HEK293T (cell line): ENCODE measurements at regions not wholly inside any gene's neighbourhood (a gene's known extent, or its start where the extent isn't known, plus 50 kb on each side); places are given as distances from the start of the nearest gene placed in this dataset.

Source experiments
- CTCF ChIA-PET: fragments of 350-600 bp; formaldehyde crosslinking; extraction: SDS; loops from one replicate; lab custom pipeline; 2021; ENCODE audit warnings: antibody characterized with exemption, inconsistent platforms; lab: Yijun Ruan, JAX
- POLR2A ChIA-PET: fragments of 350-600 bp; formaldehyde crosslinking; extraction: SDS; loops from one replicate; lab custom pipeline; 2020; ENCODE audit warnings: antibody characterized with exemption, inconsistent platforms; lab: Yijun Ruan, JAX
- DNase-seq: peaks from one replicate; pipeline ENCODE4 v3.0.0; 2012; ENCODE audit warnings: mixed read lengths; ENCODE audit errors: extremely low spot score
- ARNT ChIP-seq: fragments of 450-650 bp; IDR thresholded peaks from 2 replicates; pipeline ENCODE4 v1.6.1; 2017; ENCODE audit warnings: mild to moderate bottlenecking
- BHLHE40 ChIP-seq: fragments of 450-650 bp; IDR thresholded peaks from 2 replicates; pipeline ENCODE4 v1.6.1; 2016; ENCODE audit warnings: mild to moderate bottlenecking, moderate library complexity, borderline replicate concordance
- CTBP1 ChIP-seq: fragments of 450-650 bp; IDR thresholded peaks from 2 replicates; pipeline ENCODE4 v1.6.1; 2016; ENCODE audit warnings: borderline replicate concordance
- ELF4 ChIP-seq: fragments of 450-650 bp; IDR thresholded peaks from 2 replicates; pipeline ENCODE4 v1.6.1; 2017; ENCODE audit warnings: antibody characterized with exemption
- FOXA1 ChIP-seq: fragments of 450-650 bp; IDR thresholded peaks from 2 replicates; pipeline ENCODE4 v1.6.1; 2016; ENCODE audit warnings: mild to moderate bottlenecking
- FOXK2 ChIP-seq: fragments of 450-650 bp; IDR thresholded peaks from 2 replicates; pipeline ENCODE4 v1.6.1; 2016; ENCODE audit warnings: mild to moderate bottlenecking
- FOXM1 ChIP-seq: fragments of 450-650 bp; IDR thresholded peaks from 2 replicates; pipeline ENCODE4 v1.6.1; 2017; ENCODE audit warnings: mild to moderate bottlenecking, borderline replicate concordance
- HDGF ChIP-seq: fragments of 450-650 bp; IDR thresholded peaks from 2 replicates; pipeline ENCODE4 v1.6.1; 2017; ENCODE audit warnings: antibody characterized with exemption, borderline replicate concordance
- L3MBTL2 ChIP-seq: fragments of 450-650 bp; conservative IDR thresholded peaks from 2 replicates; pipeline ENCODE4 v1.6.1; 2016; ENCODE audit warnings: mild to moderate bottlenecking
- LEF1 ChIP-seq: fragments of 450-650 bp; IDR thresholded peaks from 2 replicates; pipeline ENCODE4 v1.6.1; 2017; ENCODE audit warnings: mild to moderate bottlenecking, borderline replicate concordance
- NFRKB ChIP-seq: fragments of 450-650 bp; IDR thresholded peaks from 2 replicates; pipeline ENCODE4 v1.6.1; 2016; ENCODE audit warnings: mild to moderate bottlenecking, moderate library complexity
- SP1 ChIP-seq: fragments of 450-650 bp; IDR thresholded peaks from 2 replicates; pipeline ENCODE4 v1.6.1; 2017
- SUZ12 ChIP-seq: fragments of 450-650 bp; IDR thresholded peaks from 2 replicates; pipeline ENCODE4 v1.6.1; 2016; ENCODE audit warnings: mild to moderate bottlenecking
- TARDBP ChIP-seq: fragments of 450-650 bp; IDR thresholded peaks from 2 replicates; pipeline ENCODE4 v1.6.1; 2016
- ZNF384 ChIP-seq: fragments of 450-650 bp; IDR thresholded peaks from 2 replicates; pipeline ENCODE4 v1.6.1; 2016
- TF ChIP-seq, protein P1 (sequence below): fragments of 450-650 bp; IDR thresholded peaks from 2 replicates; pipeline ENCODE4 v1.6.1; 2016

DNA sequence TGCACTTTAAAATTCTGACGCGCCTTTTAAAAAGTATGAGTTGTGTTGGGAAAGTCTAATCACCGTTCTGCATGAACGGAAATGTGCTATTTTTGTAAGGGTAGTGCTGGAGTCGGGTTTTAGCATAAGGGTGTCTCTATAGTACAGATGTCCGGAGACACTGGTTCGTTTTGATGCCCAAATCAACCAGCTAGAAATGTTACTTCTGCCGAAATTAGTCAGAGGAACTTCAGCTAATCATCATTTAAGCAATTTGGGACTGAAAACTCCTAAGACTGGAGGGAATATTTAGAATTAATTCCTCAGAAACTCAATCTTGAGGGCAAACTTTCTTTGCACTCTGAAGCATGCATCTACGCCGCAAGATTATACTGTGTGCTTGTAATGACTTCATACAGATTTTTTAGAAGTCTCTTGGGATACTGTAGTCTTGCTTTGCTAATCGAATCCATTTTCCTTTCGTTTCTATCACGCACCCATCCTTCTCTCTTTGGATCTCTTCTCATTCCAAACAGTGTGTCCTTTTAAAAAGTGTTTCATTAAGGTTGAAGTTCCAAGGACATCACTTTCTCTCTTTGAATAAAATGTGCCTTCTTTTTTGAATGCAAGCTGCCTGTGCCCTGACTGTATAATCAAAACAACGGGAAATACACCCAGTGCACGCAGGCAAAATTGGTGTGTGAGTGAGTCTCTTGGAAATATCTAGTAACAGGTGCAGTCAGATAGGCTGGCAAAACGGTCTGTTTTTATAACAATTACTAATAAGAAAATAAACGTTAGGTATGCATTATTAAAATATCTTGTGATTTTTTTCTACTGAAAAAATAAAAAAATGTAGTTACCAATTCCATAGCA is 270.9 kb upstream of the TCF4 start:
- POLR2A ChIA-PET, result no interaction called here
- TF ChIP-seq FOXA1, result no peak
- TF ChIP-seq, protein P1, sequence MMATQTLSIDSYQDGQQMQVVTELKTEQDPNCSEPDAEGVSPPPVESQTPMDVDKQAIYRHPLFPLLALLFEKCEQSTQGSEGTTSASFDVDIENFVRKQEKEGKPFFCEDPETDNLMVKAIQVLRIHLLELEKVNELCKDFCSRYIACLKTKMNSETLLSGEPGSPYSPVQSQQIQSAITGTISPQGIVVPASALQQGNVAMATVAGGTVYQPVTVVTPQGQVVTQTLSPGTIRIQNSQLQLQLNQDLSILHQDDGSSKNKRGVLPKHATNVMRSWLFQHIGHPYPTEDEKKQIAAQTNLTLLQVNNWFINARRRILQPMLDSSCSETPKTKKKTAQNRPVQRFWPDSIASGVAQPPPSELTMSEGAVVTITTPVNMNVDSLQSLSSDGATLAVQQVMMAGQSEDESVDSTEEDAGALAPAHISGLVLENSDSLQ, result no peak
- no peak for TF ChIP-seq FOXM1
- no peak for TF ChIP-seq TARDBP
- no peak for TF ChIP-seq ARNT
- no peak for TF ChIP-seq LEF1
- TF ChIP-seq BHLHE40, result no peak
- TF ChIP-seq FOXK2, result no peak
- no peak for TF ChIP-seq SP1
- no peak for TF ChIP-seq NFRKB
- TF ChIP-seq ZNF384, result no peak
- TF ChIP-seq ELF4, result no peak
- TF ChIP-seq CTBP1, result no peak
- no peak for TF ChIP-seq HDGF
- TF ChIP-seq SUZ12, result no peak
- no peak for TF ChIP-seq L3MBTL2
- CTCF ChIA-PET, result interaction anchor here (0.6 to 0.7 kb wide), 2 partner anchors 444 to 625 kb away, joined by 3 read pairs; no protein-coding TSS in a partner anchor
- DNase-seq, result no peak

GRCh38 chr18:55857956-55858355 is 270.0 kb upstream of the TCF4 start:
- TF ChIP-seq FOXM1, result no peak
- no peak for TF ChIP-seq BHLHE40
- no peak for TF ChIP-seq LEF1
- no peak for DNase-seq
- ChIA-PET POLR2A (no interaction called here), CTCF (no interaction called here)

DNA sequence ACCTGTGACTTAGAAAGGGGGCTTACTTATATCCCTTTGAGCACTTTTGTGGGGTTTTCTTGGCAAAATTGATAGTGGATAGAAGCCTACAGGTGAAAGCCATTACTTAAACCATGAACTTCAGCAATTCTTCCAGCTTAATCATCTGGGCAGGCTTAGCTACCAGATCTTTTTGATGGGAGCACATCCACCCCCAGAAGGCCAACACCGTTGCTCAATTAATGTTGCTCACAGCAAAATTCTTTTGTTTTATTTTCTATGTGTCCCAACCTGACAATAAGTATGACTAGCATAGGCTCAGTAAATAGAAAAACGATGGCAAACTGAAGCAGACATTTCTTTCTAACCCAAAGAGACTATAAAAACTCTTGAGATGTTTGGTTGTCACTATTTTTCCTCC is 269.4 kb upstream of the TCF4 start:
- ChIA-PET POLR2A (no interaction called here), CTCF (no interaction called here)

DNA sequence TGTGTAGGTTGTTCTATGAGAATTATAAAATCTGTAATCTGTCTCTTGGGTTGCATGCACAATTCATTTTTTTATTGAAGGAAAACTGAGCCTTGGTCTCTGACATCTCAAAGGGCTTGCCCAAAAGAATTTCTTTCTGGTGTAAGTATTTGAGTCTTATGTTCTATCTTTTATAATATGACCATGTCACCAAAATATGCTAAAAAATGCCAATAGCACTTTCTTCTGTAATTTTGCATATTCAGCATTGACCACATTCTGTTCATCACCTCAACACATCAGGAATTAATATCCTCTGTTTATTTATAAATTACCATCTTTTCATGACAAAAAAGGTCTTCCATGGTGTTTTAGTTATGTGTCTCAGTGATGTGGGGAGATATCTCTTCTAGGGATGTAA is 268.7 kb upstream of the TCF4 start:
- no peak for TF ChIP-seq SUZ12
- no peak for TF ChIP-seq TARDBP
- TF ChIP-seq ELF4, result no peak
- ChIA-PET POLR2A (no interaction called here), CTCF (no interaction called here)
- no peak for DNase-seq

More for the DNA sequence above, 269.4 kb upstream of the TCF4 start:
- TF ChIP-seq ZNF384 (no peak), FOXK2 (no peak), ELF4 (no peak), FOXA1 (no peak), TARDBP (no peak), SUZ12 (no peak), ARNT (no peak), L3MBTL2 (no peak), NFRKB (no peak), BHLHE40 (no peak), HDGF (no peak), SP1 (no peak), LEF1 (no peak), CTBP1 (no peak), FOXM1 (no peak)
- TF ChIP-seq, protein P1, result no peak
- DNase-seq, result no peak

DNA sequence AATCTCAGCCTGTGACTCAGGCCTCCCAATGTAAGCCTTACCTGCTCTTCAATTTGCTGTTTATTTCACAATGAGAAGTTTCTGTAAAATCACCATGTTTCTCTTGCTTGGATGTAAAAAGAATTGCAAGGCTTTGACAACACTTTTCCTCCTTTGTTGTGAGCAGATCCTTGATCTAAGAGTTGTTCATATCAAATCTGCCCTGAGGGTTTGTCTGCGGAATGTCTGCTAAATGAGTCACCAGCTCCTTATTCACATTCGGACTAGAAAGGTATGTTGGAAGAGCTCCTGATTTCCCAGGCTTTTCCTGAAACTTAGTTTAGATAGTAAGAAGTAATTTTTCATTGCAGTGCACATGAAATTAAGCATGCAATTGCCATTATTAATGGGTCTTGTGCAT is 268.2 kb upstream of the TCF4 start:
- ChIA-PET CTCF (interaction anchor here (0.7 kb wide), 1 partner anchor 1929 kb away, joined by 3 read pairs; no protein-coding TSS in a partner anchor), POLR2A (no interaction called here)
- no peak for DNase-seq
- TF ChIP-seq FOXA1 (no peak), FOXK2 (no peak), ELF4 (no peak), CTBP1 (no peak), SUZ12 (no peak), FOXM1 (no peak), NFRKB (no peak), TARDBP (no peak), BHLHE40 (no peak), ARNT (no peak), L3MBTL2 (no peak), ZNF384 (no peak), LEF1 (no peak)
- TF ChIP-seq, protein P1, result no peak

DNA sequence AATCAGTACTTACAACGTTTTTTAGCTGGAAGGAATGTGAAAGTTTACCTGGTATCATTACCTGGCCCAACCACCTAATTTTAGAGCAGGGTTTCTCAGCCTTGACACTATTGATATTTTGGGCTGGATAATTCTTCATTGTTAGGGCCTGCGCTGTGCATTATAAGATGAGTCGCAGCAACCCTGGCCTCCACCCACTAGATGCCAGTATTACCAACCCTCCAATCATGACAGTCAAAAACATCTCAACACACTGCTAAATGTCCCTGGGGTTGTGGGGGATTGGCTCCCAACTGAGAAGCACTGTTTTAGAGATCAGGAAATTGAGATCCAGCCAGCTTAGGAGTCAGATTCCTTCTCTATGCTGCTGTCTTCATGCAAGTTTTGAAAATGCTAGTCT is 265.3 kb upstream of the TCF4 start:
- DNase-seq, result no peak
- CTCF ChIA-PET, result interaction anchor here (0.6 kb wide), 1 partner anchor 733 kb away, joined by 3 read pairs; no protein-coding TSS in a partner anchor
- TF ChIP-seq ARNT, result no peak
- no peak for TF ChIP-seq HDGF
- no peak for TF ChIP-seq ZNF384
- TF ChIP-seq NFRKB, result no peak
- no peak for TF ChIP-seq SUZ12
- no peak for TF ChIP-seq SP1
- TF ChIP-seq TARDBP, result no peak
- no peak for TF ChIP-seq CTBP1
- TF ChIP-seq BHLHE40, result no peak
- TF ChIP-seq FOXK2, result no peak
- TF ChIP-seq FOXM1, result no peak
- no peak for TF ChIP-seq L3MBTL2
- no peak for TF ChIP-seq ELF4
- TF ChIP-seq LEF1, result no peak
- TF ChIP-seq, protein P1, result no peak
- TF ChIP-seq FOXA1, result no peak
- POLR2A ChIA-PET, result no interaction called here
